DMS 273 (cell line): ENCODE measurements at regions not wholly inside any gene's neighbourhood (a gene's known extent, or its start where the extent isn't known, plus 50 kb on each side); places are given as distances from the start of the nearest gene placed in this dataset.
"Not testable (repeated sequence)": the region's sequence is repeated elsewhere in the genome, so short reads cannot be mapped to it uniquely, and the experiment has no call there.

Source experiments
- DNase-seq: peaks from one replicate; lab custom pipeline; 2025; ENCODE audit not compliant: unreplicated experiment; lab: John Stamatoyannopoulos, UW

- DNase-seq: not testable (repeated sequence)
These were observed 1602.9 kb upstream of the PCDH7 start for GRCh38 chr4:29117231-29117722.

GRCh38 chr4:29121586-29121985, 1598.6 kb upstream of the PCDH7 start:
- no peak for DNase-seq

GRCh38 chr4:29128810-29129209, 1591.4 kb upstream of the PCDH7 start:
- no peak for DNase-seq

GRCh38 chr4:29131304-29131703, 1588.9 kb upstream of the PCDH7 start:
- no peak for DNase-seq

- no peak for DNase-seq
These were observed 1577.5 kb upstream of the PCDH7 start for GRCh38 chr4:29142708-29143107.

- no peak for DNase-seq
These were observed 1568.6 kb upstream of the PCDH7 start for GRCh38 chr4:29151584-29151983.

GRCh38 chr4:29153642-29154041, 1566.5 kb upstream of the PCDH7 start:
- DNase-seq: no peak

- DNase-seq: no peak
These were observed 1544.9 kb upstream of the PCDH7 start for GRCh38 chr4:29175291-29175690.

GRCh38 chr4:29199025-29199424, 1521.1 kb upstream of the PCDH7 start:
- DNase-seq: no peak

GRCh38 chr4:29199485-29199884, 1520.7 kb upstream of the PCDH7 start:
- DNase-seq: no peak

- no peak for DNase-seq
These were observed 1507.1 kb upstream of the PCDH7 start for GRCh38 chr4:29213020-29213419.

GRCh38 chr4:29220761-29221160, 1499.4 kb upstream of the PCDH7 start:
- no peak for DNase-seq

GRCh38 chr4:29224911-29225310, 1495.3 kb upstream of the PCDH7 start:
- DNase-seq: no peak

GRCh38 chr4:29240641-29241040, 1479.5 kb upstream of the PCDH7 start:
- no peak for DNase-seq

- DNase-seq: no peak
These were observed 1477.1 kb upstream of the PCDH7 start for GRCh38 chr4:29243054-29243453.

- no peak for DNase-seq
These were observed 1476.3 kb upstream of the PCDH7 start for GRCh38 chr4:29243851-29244250.

GRCh38 chr4:29259556-29259955, 1460.6 kb upstream of the PCDH7 start:
- no peak for DNase-seq

- DNase-seq: no peak
These were observed 1457.2 kb upstream of the PCDH7 start for GRCh38 chr4:29262986-29263385.

- no peak for DNase-seq
These were observed 1444.0 kb upstream of the PCDH7 start for GRCh38 chr4:29276150-29276549.

GRCh38 chr4:29277381-29277780, 1442.8 kb upstream of the PCDH7 start:
- DNase-seq: no peak

GRCh38 chr4:29278585-29278984, 1441.6 kb upstream of the PCDH7 start:
- no peak for DNase-seq

- DNase-seq: no peak
These were observed 1431.1 kb upstream of the PCDH7 start for GRCh38 chr4:29289118-29289517.

- no peak for DNase-seq
These were observed 1424.9 kb upstream of the PCDH7 start for GRCh38 chr4:29295280-29295679.

- no peak for DNase-seq
These were observed 1415.6 kb upstream of the PCDH7 start for GRCh38 chr4:29304595-29304994.
